T-cell (primary cell): ENCODE measurements at regions not wholly inside any gene's neighbourhood (a gene's known extent, or its start where the extent isn't known, plus 50 kb on each side); places are given as distances from the start of the nearest gene placed in this dataset.

Experiments
- ATAC-seq, 4 experiments: fragments of 200-7000 bp in 3 of 4; fragments of 150-1000 bp in 1 of 4; cut with Tn5 transposase; replicated peaks in 1 of 4; 1 replicate in 3 of 4; 2 replicates in 1 of 4; pipeline ENCODE4 v1.10.0; 2021; ENCODE audit warnings: moderate library complexity in 3 of 4, mild to moderate bottlenecking in 2 of 4, moderate number of reproducible peaks in 1 of 4
- CTCF ChIA-PET, 2 donors: fragments of 300-600 bp; sonication (Branson Sonifier 250); formaldehyde crosslinking; loops; one replicate each; lab custom pipeline; 2022; ENCODE audit warnings: antibody characterized with exemption in 2 of 2; lab: Charles Lee
- POLR2A ChIA-PET, 2 donors: fragments of 300-600 bp; sonication (Branson Sonifier 250); formaldehyde crosslinking; loops; one replicate each; lab custom pipeline; 2022; ENCODE audit warnings: antibody characterized with exemption in 2 of 2; lab: Charles Lee
- DNase-seq, 35 experiments: peaks; one replicate each; pipeline versions ENCODE4 v3.0.0 to v3.0.0-alpha.2; 2013 to 2023
- H3K27ac ChIP-seq: one replicate; pipeline ENCODE4 v1.5.1; 2013; ENCODE audit warnings: low read length
- H3K27me3 ChIP-seq, 2 experiments: replicated peaks in 1 of 2; 1 replicate in 1 of 2; 2 replicates in 1 of 2; pipeline versions ENCODE4 v1.6.1 to v1.7.0; 2013; ENCODE audit warnings: low read length in 1 of 2, mixed read lengths in 1 of 2; ENCODE audit not compliant: control insufficient read depth in 2 of 2, insufficient read depth in 2 of 2; ENCODE audit errors: extremely low read depth in 1 of 2
- H3K36me3 ChIP-seq, 2 donors: 1 replicate in 1 of 2; 2 replicates in 1 of 2; pipeline versions ENCODE4 v1.6.1 to v1.7.0; 2013; ENCODE audit warnings: low read length in 1 of 2; ENCODE audit not compliant: control insufficient read depth in 2 of 2, insufficient read depth in 1 of 2; ENCODE audit errors: extremely low read depth in 1 of 2
- H3K4me1 ChIP-seq, 2 experiments: 1 replicate in 1 of 2; 2 replicates in 1 of 2; pipeline versions ENCODE4 v1.6.1 to v1.7.0; 2013; ENCODE audit warnings: low read length in 2 of 2, mixed read lengths in 1 of 2; ENCODE audit not compliant: insufficient read depth in 2 of 2, control insufficient read depth in 1 of 2; ENCODE audit errors: extremely low read depth in 1 of 2
- H3K4me3 ChIP-seq, 2 donors: 1 replicate in 1 of 2; 2 replicates in 1 of 2; pipeline versions ENCODE4 v1.5.1 to v1.7.0; 2013; ENCODE audit warnings: mild to moderate bottlenecking in 2 of 2, low read length in 1 of 2, moderate library complexity in 1 of 2; ENCODE audit not compliant: control insufficient read depth in 1 of 2; ENCODE audit errors: extremely low read depth in 1 of 2
- H3K9me3 ChIP-seq: 2 replicates; pipeline ENCODE4 v1.7.0; 2013
- H3K27ac Mint-ChIP-seq, 2 donors: one replicate each; pipeline ENCODE4 v1.8.0; 2020 to 2021; ENCODE audit warnings: mild to moderate bottlenecking in 2 of 2, mixed read lengths in 2 of 2
- H3K27me3 Mint-ChIP-seq, 2 donors: one replicate each; pipeline ENCODE4 v1.8.0; 2021 to 2022; ENCODE audit warnings: mixed read lengths in 2 of 2
- H3K36me3 Mint-ChIP-seq: one replicate; pipeline ENCODE4 v1.8.0; 2021; ENCODE audit warnings: mixed read lengths
- H3K4me1 Mint-ChIP-seq, 3 donors: one replicate each; pipeline ENCODE4 v1.8.0; 2020 to 2022; ENCODE audit warnings: mixed read lengths in 3 of 3, mild to moderate bottlenecking in 1 of 3
- H3K4me3 Mint-ChIP-seq, 3 donors: one replicate each; pipeline ENCODE4 v1.8.0; 2020 to 2022; ENCODE audit warnings: mild to moderate bottlenecking in 3 of 3, mixed read lengths in 3 of 3, moderate library complexity in 3 of 3
- H3K9me3 Mint-ChIP-seq, 3 donors: one replicate each; pipeline ENCODE4 v1.8.0; 2020 to 2022; ENCODE audit warnings: mixed read lengths in 3 of 3
- WGBS: methylation state at CpG from one replicate; pipeline ENCODE4 v1.1.5; 2013; ENCODE audit warnings: missing lambda C conversion rate; ENCODE audit not compliant: insufficient coverage; 5-methylcytosine and 5-hydroxymethylcytosine counted together

- no peaks in the 10 kb centered on the region for H3K9me3 Mint-ChIP-seq
- Histone ChIP-seq H3K4me1 (peaks cover 4 to 12% of the 10 kb centered on the region in 2 experiments), H3K36me3 (no peaks in the 10 kb centered on the region), H3K4me3 (no peak overlapping the region), H3K27ac (no peak overlapping the region), H3K27me3 (peaks cover 0 to 7% of the 10 kb centered on the region in 2 experiments), H3K9me3 (no peaks in the 10 kb centered on the region)
- WGBS = 70% methylated on average over 6 of the region's 6 CpGs
- ATAC-seq (no peak), DNase-seq (no peak)
- no peaks in the 10 kb centered on the region for H3K36me3 Mint-ChIP-seq
- H3K4me1 Mint-ChIP-seq = peaks cover 17 to 19% (median 18%) of the 10 kb centered on the region in 3 donors
- H3K27ac Mint-ChIP-seq = peak overlapping the region in 1 of 2 donors; percentile 55
- POLR2A ChIA-PET = no interaction called here
- H3K27me3 Mint-ChIP-seq = peaks cover 15 to 19% of the 10 kb centered on the region in 2 donors
- peak overlapping the region in 1 of 3 donors; percentile 3 for H3K4me3 Mint-ChIP-seq
- CTCF ChIA-PET = no interaction called here
Observed at GRCh38 chr16:17607609-17608008, 136.8 kb upstream of the XYLT1 start.

- no peak overlapping the region for H3K27ac ChIP-seq
- H3K9me3 Mint-ChIP-seq = no peaks in the 10 kb centered on the region
- peaks cover 0 to 7% of the 10 kb centered on the region in 2 experiments for H3K27me3 ChIP-seq
- ATAC-seq = peak in 2 of 4 experiments; percentile 57 to 58
- H3K9me3 ChIP-seq = no peaks in the 10 kb centered on the region
- no peaks in the 10 kb centered on the region for H3K36me3 Mint-ChIP-seq
- peaks cover 17 to 19% (median 18%) of the 10 kb centered on the region in 3 donors for H3K4me1 Mint-ChIP-seq
- DNase-seq = peak in 2 of 35 experiments; percentile 5 to 8
- CTCF ChIA-PET = no interaction called here
- no peak overlapping the region for H3K4me3 ChIP-seq
- peaks cover 4 to 12% of the 10 kb centered on the region in 2 experiments for H3K4me1 ChIP-seq
- H3K36me3 ChIP-seq = no peaks in the 10 kb centered on the region
- peaks cover 12 to 16% of the 10 kb centered on the region in 2 donors for H3K27me3 Mint-ChIP-seq
- POLR2A ChIA-PET = no interaction called here
- H3K4me3 Mint-ChIP-seq = peak overlapping the region in 1 of 3 donors; percentile 3
- WGBS = no CpG with 5 or more reads among the region's 4 CpGs
- peak overlapping the region; percentile 3 to 55 for H3K27ac Mint-ChIP-seq
Observed at GRCh38 chr16:17607075-17607509, 136.3 kb upstream of the XYLT1 start.

GRCh38 chr16:17606460-17606859 lies 135.7 kb upstream of the XYLT1 start:
- ChIA-PET CTCF (no interaction called here), POLR2A (interaction anchor here in 1 of 2 donors (0.7 kb wide), 1 partner anchor 29 kb away, joined by 5 read pairs; no protein-coding TSS in a partner anchor)
- H3K4me1 ChIP-seq = peaks cover 4 to 12% of the 10 kb centered on the region in 2 experiments
- no peak for DNase-seq
- no peaks in the 10 kb centered on the region for H3K9me3 Mint-ChIP-seq
- H3K36me3 ChIP-seq = no peaks in the 10 kb centered on the region
- no peak overlapping the region for H3K4me3 ChIP-seq
- no peak overlapping the region for H3K27ac ChIP-seq
- H3K9me3 ChIP-seq = no peaks in the 10 kb centered on the region
- no peaks in the 10 kb centered on the region for H3K36me3 Mint-ChIP-seq
- H3K4me1 Mint-ChIP-seq = peaks cover 17 to 19% (median 18%) of the 10 kb centered on the region in 3 donors
- no peak for ATAC-seq
- no peak overlapping the region for H3K4me3 Mint-ChIP-seq
- H3K27me3 Mint-ChIP-seq = peaks cover 11 to 16% of the 10 kb centered on the region in 2 donors
- H3K27me3 ChIP-seq = peaks cover 0 to 7% of the 10 kb centered on the region in 2 experiments
- no CpG with 5 or more reads among the region's 1 CpG for WGBS
- H3K27ac Mint-ChIP-seq = no peak overlapping the region

- H3K4me1 ChIP-seq = peaks cover 4 to 12% of the 10 kb centered on the region in 2 experiments
- no CpG with 5 or more reads among the region's 4 CpGs for WGBS
- CTCF ChIA-PET = no interaction called here
- no peak overlapping the region for H3K27ac ChIP-seq
- no peaks in the 10 kb centered on the region for H3K36me3 ChIP-seq
- Mint-ChIP-seq H3K27me3 (peaks cover 5 to 13% of the 10 kb centered on the region in 2 donors), H3K27ac (no peak overlapping the region), H3K4me3 (no peak overlapping the region), H3K4me1 (peaks cover 17 to 19% (median 18%) of the 10 kb centered on the region in 3 donors), H3K36me3 (no peaks in the 10 kb centered on the region), H3K9me3 (no peaks in the 10 kb centered on the region)
- POLR2A ChIA-PET = interaction anchor here in 1 of 2 donors (0.7 kb wide), 1 partner anchor 28 kb away, joined by 5 read pairs; no protein-coding TSS in a partner anchor
- H3K4me3 ChIP-seq = no peak overlapping the region
- no peaks in the 10 kb centered on the region for H3K9me3 ChIP-seq
- DNase-seq (no peak), ATAC-seq (no peak)
- peaks cover 0 to 7% of the 10 kb centered on the region in 2 experiments for H3K27me3 ChIP-seq
Observed at GRCh38 chr16:17605784-17606183, 135.0 kb upstream of the XYLT1 start.

- Mint-ChIP-seq H3K4me1 (peaks cover 17 to 19% (median 18%) of the 10 kb centered on the region in 3 donors), H3K27ac (no peak overlapping the region), H3K4me3 (no peak overlapping the region), H3K9me3 (peaks cover 0 to 5% (median 0%) of the 10 kb centered on the region in 3 donors), H3K27me3 (peaks cover 5 to 9% of the 10 kb centered on the region in 2 donors), H3K36me3 (no peaks in the 10 kb centered on the region)
- CTCF ChIA-PET = no interaction called here
- no peaks in the 10 kb centered on the region for H3K9me3 ChIP-seq
- DNase-seq (no peak), ATAC-seq (no peak)
- no peak overlapping the region for H3K4me3 ChIP-seq
- no CpG with 5 or more reads among the region's 1 CpG for WGBS
- POLR2A ChIA-PET = no interaction called here
- H3K27me3 ChIP-seq = peaks cover 0 to 7% of the 10 kb centered on the region in 2 experiments
- no peaks in the 10 kb centered on the region for H3K36me3 ChIP-seq
- peaks cover 4 to 12% of the 10 kb centered on the region in 2 experiments for H3K4me1 ChIP-seq
- no peak overlapping the region for H3K27ac ChIP-seq
Observed at GRCh38 chr16:17603626-17604025, 132.9 kb upstream of the XYLT1 start.

GRCh38 chr16:17602678-17603077 lies 131.9 kb upstream of the XYLT1 start:
- peak in 1 of 35 experiments; percentile 10 for DNase-seq

More at GRCh38 chr16:17602678-17603077, 131.9 kb upstream of the XYLT1 start:
- Mint-ChIP-seq H3K9me3 (peaks cover 0 to 14% (median 0%) of the 10 kb centered on the region in 3 donors), H3K36me3 (peaks cover 5% of the 10 kb centered on the region), H3K27ac (no peak overlapping the region), H3K27me3 (peaks cover 5 to 14% of the 10 kb centered on the region in 2 donors), H3K4me1 (peaks cover 12 to 14% (median 12%) of the 10 kb centered on the region in 3 donors), H3K4me3 (no peak overlapping the region)
- ATAC-seq = no peak
- ChIA-PET CTCF (interaction anchor here (0.6 to 0.8 kb wide), 3 partner anchors 10 to 60 kb away, joined by 3 to 10 read pairs (median 5); no protein-coding TSS in a partner anchor), POLR2A (interaction anchor here (0.6 to 0.7 kb wide), 2 partner anchors 10 to 13 kb away, joined by 4 to 7 read pairs; no protein-coding TSS in a partner anchor)
- Histone ChIP-seq H3K36me3 (no peaks in the 10 kb centered on the region), H3K4me1 (peaks cover 4 to 10% of the 10 kb centered on the region in 2 experiments), H3K27me3 (peaks cover 0 to 7% of the 10 kb centered on the region in 2 experiments), H3K9me3 (no peaks in the 10 kb centered on the region), H3K4me3 (no peak overlapping the region), H3K27ac (no peak overlapping the region)
- no CpG with 5 or more reads among the region's 3 CpGs for WGBS
